Left ventricle myocardium superior (tissue), 1 donor: ENCODE measurements at regions not wholly inside any gene's neighbourhood (a gene's known extent, or its start where the extent isn't known, plus 50 kb on each side); places are given as distances from the start of the nearest gene placed in this dataset.
"Not testable (repeated sequence)": the region's sequence is repeated elsewhere in the genome, so short reads cannot be mapped to it uniquely, and the experiment has no call there.

ENCODE experiments used
- ATAC-seq: fragments of 200-7000 bp; cut with Tn5 transposase; one replicate; pipeline ENCODE4 v1.9.1; 2020; ENCODE audit warnings: mild to moderate bottlenecking, moderate library complexity
- DNase-seq: peaks from one replicate; pipeline ENCODE4 v3.0.0-alpha.2; 2020
- intact Hi-C: fragments of 100-400 bp; cut with micrococcal nuclease; formaldehyde crosslinking; loops from one replicate; pipeline ENCODE4 v1.11.0; 2022
- donor health status: DM: no; HTN: yes; CAD: no; lungs with severe emphysema.

DNA sequence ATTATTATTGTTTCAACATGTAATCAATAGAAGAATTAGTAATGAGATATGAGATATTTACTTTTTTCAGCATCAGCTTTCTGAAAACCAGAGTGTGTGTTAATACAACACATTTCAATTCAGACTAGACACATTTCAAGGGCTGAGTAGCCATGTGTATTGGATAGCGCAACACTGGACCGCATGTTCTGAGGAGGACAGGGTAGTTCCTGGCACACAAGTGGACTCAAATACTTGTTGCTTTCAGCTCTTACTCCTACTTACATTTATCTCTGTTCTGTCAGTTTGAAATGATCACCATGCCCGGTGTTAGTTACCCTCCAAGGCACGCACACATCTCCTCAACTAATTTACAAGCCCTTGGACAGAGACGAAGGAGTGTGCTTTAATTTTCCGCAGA is 126.6 kb downstream of the SLC24A2 start:
- ATAC-seq (no peak), DNase-seq (no peak)
- intact Hi-C loops: no loop called here

DNA sequence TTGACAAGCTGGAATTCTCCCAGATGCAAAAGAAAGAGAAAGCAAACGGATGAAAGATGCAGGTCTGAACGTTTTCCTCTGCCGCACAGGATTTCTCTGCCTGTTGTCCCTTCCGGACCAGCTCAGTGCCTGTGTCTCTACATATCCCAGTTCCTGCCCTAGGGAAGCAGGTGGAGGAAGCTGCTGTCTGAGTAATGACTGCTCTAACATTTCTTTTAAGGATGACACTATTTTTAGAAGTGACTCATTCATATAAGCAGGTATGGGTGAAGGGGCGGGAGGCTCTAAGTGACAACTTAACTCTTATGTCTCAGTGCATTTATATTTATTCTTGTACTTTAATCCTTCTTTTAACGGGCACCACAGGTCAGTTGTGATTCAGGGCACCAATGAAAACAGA is 128.8 kb downstream of the SLC24A2 start:
- intact Hi-C loops: no loop called here
- ATAC-seq: no peak
- no peak for DNase-seq

DNA sequence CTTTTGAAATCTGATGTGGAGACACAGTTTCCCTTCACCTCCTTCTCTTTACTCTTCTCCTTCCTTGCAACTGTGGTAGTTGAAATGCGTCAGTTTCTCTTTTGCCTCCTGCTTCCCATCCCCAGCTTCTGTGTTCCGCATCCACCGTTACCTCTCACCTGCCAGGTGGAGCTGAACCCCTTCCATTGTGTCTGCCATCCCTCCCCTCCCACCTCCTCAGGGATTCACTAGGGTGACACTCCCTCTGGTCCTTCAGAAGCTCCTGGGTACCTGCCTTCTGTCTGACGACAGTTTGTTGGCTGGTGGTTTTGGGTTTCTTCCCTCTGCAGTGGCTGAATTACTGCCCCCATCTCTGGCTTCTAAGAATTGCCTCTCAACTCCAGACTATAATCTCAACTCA is 132.1 kb downstream of the SLC24A2 start:
- ATAC-seq (no peak), DNase-seq (no peak)
- intact Hi-C loops: no loop called here

DNA sequence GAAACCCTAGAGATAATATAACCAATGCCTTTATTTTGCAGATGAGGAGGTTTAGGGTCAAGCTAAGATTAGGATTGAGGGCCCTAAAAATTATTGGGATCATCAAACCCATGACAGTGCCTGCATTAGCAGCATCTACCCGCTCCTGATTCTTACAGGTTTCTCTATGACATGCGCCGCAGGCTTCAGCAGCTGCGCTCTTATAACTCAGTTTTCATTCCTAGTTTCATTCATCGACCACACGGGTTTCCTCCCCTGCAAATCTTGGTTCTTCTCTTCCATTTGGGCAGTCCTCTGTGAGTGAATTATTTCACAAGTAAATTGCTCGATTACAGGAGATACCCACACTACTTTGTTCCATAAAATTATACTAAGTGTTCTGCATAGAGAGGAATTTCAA is 137.2 kb downstream of the SLC24A2 start:
- intact Hi-C loops: no loop called here
- ATAC-seq: no peak
- no peak for DNase-seq

DNA sequence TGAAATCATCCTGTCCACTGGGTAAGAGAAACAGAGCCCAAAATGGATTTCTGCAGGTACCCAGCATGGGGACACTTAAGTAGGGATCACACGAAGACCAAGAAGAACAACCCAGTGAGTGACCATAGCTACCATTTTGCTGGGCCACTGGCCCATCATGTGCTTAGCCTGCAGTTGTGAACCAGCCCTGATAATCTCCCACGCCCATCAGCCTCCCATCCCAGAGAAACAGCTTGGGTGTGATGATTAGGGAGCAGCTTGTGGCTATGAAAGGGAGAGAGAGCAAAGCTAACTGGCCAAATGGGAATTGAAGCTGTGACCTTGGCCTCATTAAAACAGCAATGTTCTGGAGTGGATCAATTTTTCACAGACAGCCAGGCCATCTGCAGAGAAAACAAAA is 138.5 kb downstream of the SLC24A2 start:
- intact Hi-C loops: no loop called here
- ATAC-seq (no peak), DNase-seq (no peak)

DNA sequence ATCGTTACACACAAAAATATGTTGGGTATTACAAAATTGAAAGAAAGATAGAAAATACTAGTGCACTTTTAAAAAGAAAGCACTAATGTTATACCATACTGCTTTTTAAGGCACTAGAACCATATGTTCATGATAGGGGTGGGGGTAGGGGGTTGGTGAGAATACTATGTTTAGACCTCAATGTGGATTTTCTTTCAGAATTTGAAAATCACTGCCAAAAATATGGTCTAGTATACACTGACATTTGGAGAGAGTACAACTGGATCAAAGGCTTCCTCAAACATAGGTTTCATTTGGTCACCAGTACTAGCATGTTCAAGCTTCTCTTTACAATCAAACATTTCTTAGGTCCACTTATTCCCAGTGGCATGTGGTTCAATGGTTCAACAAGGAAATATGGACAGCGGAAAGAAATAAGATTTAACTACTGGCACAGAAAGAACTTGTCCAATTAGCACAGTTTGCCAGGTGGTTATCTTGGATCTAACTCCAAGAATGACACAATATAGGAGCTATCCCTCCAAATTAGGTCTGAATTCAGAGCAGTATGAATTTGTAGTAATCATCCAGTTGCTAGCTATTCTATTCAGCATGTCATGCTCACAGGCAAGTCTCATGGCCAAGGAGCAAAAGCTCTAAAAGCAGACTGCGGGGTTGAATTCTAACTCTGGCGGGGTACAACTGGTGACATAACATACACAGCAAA is 139.3 kb downstream of the SLC24A2 start:
- DNase-seq (no peak), ATAC-seq (peak; percentile 31)
- intact Hi-C loops: no loop called here

DNA sequence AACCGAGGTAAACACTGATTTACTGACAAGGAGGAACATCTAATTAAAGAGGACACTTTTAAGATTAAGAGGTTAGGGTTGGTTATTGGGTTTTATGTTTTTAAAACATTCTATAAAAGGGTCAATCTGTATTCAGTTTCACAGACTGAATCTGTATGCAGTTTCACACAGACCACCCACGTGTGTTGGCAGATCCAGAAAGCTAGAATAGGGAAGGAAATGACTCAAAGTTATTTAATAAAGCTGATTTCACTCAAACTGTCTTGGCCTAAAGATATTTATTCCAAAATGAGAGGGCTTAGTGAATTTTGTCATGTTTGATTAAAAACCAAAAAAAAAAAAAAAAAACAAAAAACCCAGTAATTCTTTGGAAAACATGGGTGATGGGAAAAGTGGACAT is 140.2 kb downstream of the SLC24A2 start:
- ATAC-seq (peak; percentile 48), DNase-seq (no peak)
- intact Hi-C loops: no loop called here

DNA sequence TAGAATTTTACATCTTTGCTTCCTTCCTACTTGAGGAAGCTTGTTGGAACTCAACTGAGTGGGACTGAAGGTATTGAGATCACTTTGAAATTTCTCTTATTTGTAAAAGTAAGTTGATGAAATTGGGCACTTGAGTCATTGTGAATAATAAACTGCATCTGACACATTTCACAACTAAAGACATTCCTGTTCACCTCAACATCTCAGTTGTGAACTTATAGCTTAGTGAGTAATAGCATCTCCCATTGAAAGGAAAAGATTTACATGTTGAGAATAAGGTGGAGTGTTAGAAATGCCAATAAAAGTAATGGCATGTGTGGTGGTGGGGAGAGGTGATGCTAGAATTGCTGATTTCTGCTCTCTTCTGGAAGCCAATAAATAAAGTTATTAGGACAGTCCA is 145.0 kb downstream of the SLC24A2 start:
- intact Hi-C loops: no loop called here
- ATAC-seq: no peak
- DNase-seq: no peak

DNA sequence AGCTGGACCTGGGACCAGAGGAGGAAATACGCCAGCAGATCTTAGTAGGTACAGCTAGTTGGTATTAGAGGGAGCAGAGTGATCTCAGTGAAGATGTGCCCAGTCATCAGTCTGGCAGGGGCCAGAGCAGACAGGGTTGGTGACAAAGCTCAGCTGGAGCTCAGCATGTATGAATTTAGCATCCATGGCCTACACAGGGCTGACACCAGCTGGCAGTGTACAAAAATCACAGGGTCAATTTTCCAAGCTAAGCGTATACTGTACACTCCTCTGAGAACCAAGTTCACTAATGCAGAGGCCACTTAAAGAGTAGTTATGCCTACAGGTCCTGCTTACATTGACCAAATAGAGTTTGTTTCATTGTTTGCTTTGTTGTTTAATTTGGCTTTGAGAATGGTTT is 146.6 kb downstream of the SLC24A2 start:
- ATAC-seq (no peak), DNase-seq (no peak)
- intact Hi-C loops: no loop called here

DNA sequence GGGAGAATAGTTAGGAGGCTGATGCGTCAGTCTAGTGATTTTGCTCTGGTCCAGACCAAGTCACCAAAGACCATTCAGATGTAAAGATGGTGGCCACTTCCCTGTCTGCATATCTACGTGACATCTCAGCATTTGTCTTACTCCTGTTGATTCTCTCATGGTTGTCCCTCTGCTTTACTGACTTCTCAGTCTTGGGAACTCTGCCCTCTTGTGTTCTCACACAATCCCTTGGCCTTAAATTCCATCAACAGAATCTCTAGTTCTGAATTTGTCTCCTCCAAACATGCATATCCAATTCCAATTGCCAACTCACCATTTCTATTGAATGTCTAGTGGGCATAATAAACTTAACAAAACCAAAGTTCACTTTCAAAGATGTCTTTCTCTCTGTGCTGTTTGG is 147.8 kb downstream of the SLC24A2 start:
- intact Hi-C loops: no loop called here
- ATAC-seq (no peak), DNase-seq (no peak)

DNA sequence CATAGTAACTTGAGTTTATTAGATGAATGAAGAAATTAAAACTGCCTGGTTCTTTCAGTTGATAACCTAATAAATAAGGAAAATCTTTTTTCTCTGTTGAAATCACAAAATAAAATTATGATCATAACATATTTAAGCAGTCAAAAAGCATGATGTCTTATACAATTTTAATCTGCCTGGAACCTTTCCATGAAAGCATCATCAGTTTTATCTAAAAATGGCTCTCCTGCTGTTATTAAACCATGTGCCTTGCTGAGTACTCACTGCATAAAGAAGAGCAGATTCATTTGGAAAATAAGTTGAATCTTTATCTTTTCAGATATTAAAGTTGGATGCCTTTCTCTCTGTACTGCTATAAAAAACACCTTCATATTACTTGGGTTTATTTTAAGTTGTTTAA is 148.8 kb downstream of the SLC24A2 start:
- DNase-seq (no peak), ATAC-seq (no peak)
- intact Hi-C loops: no loop called here

DNA sequence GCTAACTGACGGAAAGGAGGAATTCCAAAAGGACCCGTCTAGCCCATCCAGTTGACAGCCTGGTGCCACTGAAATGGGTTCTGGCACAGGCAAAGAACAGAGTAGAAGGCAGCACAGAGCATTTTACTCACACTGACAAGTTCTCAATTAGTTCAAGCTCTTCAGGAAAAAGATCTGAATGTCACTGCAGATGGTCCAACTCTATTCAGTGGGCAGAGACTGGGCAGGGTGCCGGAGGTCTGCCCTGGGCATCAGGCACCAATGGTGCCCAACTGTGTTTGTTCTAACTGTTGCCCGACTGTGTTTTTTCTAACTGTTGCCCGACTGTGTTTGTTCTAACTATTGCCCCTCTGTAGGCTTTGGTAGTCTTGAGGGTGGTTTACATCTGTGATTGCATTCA is 151.8 kb downstream of the SLC24A2 start:
- intact Hi-C loops: no loop called here
- ATAC-seq (no peak), DNase-seq (no peak)

DNA sequence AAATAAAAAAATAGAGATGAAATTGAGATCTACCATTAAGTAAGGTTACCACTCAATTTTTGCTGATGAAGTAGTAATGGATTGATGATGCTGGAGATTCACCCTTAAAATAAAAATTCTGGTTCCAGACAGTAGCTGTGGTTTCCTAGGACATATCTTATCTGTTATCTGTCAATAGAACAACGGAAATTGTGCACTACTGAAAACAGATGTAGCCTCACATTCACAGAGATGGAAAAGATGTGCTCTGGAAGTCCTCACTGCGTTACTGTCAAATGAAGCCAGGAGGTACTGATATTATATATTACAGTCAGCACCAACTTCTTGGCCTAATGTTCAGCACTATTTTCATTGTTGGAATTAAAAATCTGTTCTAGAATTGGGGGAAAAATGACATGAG is 154.0 kb downstream of the SLC24A2 start:
- intact Hi-C loops: no loop called here
- DNase-seq (no peak), ATAC-seq (no peak)

DNA sequence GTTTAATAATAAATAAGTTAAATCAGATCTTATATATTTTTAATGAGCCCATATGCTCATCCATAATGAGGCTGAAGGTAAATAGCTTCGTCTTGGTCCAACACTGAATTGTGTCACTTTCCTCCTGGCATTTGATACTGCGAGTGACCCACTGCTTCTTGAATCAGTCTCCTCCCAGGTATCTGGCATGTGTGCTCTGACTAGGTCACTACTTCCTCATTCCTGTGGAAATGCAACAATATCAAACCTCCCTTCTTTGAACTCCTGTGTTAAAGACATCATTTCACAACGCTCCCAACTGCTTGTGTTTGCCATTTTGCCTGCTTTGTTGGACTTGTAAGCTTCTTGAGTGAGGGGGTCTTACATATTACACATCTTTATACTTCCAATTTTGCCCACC is 157.7 kb downstream of the SLC24A2 start:
- no peak for ATAC-seq
- intact Hi-C loops: no loop called here

DNA sequence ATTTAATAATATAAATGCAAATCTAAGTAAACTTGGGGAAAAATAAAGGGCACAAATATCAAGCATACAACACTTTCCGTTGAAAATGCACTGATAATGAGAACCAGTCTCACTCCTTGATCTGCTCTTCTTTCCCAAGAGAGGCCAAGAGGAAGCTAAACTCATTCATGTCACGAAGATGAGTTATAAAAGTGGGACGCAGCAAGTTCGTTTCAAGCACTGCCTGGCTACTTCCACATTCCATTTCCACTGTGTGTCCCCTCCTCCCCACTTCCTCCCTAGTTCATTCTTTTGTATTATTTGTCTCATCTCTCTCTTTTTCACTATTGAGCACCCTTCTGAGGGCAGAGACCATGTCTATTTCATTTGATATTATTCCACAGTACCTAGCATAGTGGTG is 158.1 kb downstream of the SLC24A2 start:
- DNase-seq: no peak
- intact Hi-C loops: no loop called here
- ATAC-seq: no peak

More for the DNA sequence above, 157.7 kb downstream of the SLC24A2 start:
- no peak for DNase-seq

DNA sequence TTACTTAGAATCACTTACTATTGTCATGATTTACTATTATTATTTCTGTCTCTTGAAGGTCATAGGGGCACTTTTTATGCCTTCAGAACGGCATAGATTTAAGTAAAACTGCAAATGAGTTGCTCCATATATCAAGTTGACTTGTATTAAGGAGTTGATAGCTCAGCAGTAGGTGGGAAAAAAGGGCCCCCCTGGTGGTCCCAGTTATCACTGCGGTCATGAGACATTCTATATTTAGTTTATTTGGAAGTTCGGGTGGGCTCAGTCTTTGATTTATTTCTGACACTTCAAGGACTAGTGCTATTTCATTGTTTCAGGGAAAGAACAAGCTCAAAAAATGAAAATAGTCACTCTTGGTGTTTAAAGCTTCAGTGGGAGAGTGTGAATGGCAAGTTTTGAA is 159.3 kb downstream of the SLC24A2 start:
- DNase-seq (no peak), ATAC-seq (no peak)
- intact Hi-C loops: no loop called here

DNA sequence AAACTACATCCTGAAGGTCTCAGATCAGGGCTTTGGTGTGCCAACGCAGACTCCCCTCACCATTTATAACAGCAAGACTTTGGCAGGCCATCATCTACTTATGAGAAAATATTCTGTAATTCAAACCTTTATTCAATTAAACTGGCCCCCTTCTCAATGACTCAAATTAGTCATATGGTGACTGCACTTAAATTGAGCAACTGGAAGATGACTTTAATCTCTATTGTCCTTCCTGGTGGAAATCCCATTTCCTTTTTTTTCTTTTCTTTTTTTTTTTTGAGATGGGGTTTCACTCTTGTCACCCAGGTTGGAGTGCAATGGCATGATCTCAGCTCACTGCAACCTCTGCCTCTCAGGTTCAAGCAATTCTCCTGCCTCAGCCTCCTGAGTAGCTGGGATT is 163.4 kb downstream of the SLC24A2 start:
- intact Hi-C loops, DNase-seq, ATAC-seq: not testable (repeated sequence)

DNA sequence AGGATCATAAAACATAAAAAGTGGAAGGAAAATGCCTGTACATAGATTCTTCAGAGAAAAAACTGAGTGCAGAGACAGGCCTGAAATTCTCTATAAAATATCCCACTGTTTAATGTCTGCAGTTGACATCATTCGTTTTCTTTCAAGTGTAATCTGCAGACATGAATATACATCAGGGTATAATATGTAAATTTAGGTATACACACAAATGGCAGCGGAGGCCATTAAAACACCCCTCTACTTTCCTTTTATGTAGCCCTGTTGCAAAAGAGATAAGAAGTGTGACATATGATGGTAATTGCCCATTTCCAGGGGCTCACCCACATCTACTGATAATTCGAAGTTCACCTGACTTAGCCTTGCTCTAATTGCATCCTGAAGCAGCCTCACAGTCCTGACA is 164.3 kb downstream of the SLC24A2 start:
- ATAC-seq (no peak), DNase-seq (no peak)
- intact Hi-C loops: no loop called here

DNA sequence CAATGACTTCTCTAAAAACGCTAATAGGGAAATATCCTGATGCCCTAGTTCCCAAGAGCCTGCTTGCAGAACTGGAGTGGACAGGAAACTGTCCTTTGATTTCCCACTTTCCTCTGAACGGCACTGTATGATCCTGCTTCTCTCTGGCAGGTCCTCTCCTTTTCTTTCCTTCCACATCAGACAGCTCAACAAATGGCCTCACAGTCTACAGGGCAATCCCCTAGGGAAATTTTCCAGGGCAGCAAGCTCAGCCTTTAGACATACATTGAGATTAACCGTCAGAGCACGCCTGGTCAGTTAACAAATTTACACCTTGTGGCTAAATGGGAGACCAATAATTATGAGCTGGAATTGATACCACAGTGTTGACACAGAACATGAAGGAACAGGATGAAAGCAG is 164.9 kb downstream of the SLC24A2 start:
- DNase-seq: no peak
- intact Hi-C loops: no loop called here
- no peak for ATAC-seq

DNA sequence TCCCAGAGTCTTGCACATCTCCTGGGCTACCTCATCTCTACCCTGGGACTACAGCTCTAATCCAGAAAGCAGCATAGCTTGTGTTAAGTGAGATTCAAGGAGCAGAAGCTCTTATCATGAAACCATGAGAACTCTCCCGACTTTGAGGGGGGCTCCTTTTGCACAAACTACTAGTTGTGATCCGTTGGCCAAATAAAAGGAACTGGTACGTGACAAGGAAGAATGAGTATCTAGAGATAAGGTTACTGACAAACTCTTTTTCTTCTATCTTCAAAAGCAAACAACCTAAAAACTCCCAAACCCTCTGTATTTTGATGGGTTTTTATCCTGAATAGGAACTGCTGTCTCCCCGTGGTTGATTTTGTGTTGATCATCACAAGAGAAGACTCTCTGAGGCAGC is 168.5 kb downstream of the SLC24A2 start:
- ATAC-seq: no peak
- intact Hi-C loops: no loop called here
- no peak for DNase-seq

DNA sequence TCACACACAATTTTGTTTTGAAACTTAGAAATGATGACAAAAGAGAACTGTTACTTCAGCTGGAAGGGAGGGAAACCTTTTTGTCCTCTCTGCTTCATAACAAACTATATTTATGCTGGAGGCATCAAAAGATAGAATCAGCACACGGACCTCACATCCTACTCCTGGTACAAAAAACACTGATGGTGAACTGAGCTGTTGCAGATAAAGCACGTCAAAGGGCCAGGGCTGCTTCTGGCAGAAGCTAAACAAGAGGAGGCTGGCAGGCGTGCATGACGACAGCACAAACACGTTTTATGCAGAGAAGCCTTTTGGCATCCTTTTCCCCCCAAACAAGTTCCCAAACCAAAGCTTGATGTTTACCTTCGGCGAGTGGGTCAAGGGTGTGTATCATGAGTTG is 169.6 kb downstream of the SLC24A2 start:
- intact Hi-C loops: no loop called here

DNA sequence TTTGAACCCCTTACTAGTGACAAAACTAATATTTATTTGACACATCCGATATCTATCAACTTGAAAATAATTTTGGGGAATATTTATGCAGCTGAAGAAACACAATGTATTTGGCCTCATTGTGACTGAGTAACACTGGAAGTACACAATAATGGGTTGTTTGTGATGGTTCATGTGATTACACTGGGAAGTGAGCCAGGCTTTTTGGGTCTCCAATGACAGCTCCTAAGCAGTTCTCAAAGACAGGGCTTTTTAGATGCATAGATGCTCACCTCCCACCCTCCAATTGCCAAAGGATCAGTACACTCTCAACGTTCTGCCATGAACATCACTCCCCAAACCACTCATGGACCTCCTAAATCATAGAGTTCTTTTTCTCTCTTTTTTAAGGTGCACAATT is 170.0 kb downstream of the SLC24A2 start:
- DNase-seq (no peak), ATAC-seq (no peak)
- intact Hi-C loops: no loop called here

More for the DNA sequence above, 169.6 kb downstream of the SLC24A2 start:
- ATAC-seq (no peak), DNase-seq (no peak)
